ENCODE measurements at regions not wholly inside any gene's neighbourhood (a gene's known extent, or its start where the extent isn't known, plus 50 kb on each side); places are given as distances from the start of the nearest gene placed in this dataset.

GRCh38 chr1:72804541-72804940, 522.2 kb upstream of the NEGR1 start:
- no peaks in the 10 kb centered on the region for H3K27me3 Mint-ChIP-seq (ENCODE audit: low read depth in 3 of 3)
- no peaks in the 10 kb centered on the region for H3K36me3 Mint-ChIP-seq
- Histone ChIP-seq H3K36me3 (replicated peaks in 1 of 2; ENCODE audit: control insufficient read depth in 1 of 2, insufficient read depth in 2 of 2, low read length in 2 of 2) (no peaks in the 10 kb centered on the region), H3K4me1 (ENCODE audit: control insufficient read depth in 1 of 2, insufficient read depth in 2 of 2, low read length in 2 of 2) (no peaks in the 10 kb centered on the region), H3K9me3 (replicated peaks in 1 of 2; ENCODE audit: control insufficient read depth in 1 of 2, insufficient read depth in 1 of 2, low read length in 2 of 2) (peaks cover 11 to 15% of the 10 kb centered on the region in 2 donors), H4K20me1 (ENCODE audit: insufficient read depth, low read length) (no peaks in the 10 kb centered on the region), H2AFZ (ENCODE audit: insufficient read depth, low read depth, low read length, poor library complexity, severe bottlenecking) (no peak overlapping the region), H3K9ac (ENCODE audit: insufficient read depth, low read length, poor library complexity, severe bottlenecking) (no peak overlapping the region), H3K27ac (ENCODE audit: low read depth in 1 of 2, low read length in 2 of 2) (no peak overlapping the region), H3K79me2 (ENCODE audit: insufficient read depth, low read length) (no peaks in the 10 kb centered on the region), H3K27me3 (ENCODE audit: control insufficient read depth in 2 of 2, insufficient read depth in 2 of 2, low read length in 2 of 2) (no peaks in the 10 kb centered on the region), H3K4me2 (replicated peaks; ENCODE audit: extremely low read depth, low read length, poor library complexity, severe bottlenecking) (no peak overlapping the region), H3K4me3 (replicated peaks in 1 of 3; ENCODE audit: low read depth in 2 of 3, low read length in 3 of 3) (no peak overlapping the region)
- H3K9me3 Mint-ChIP-seq: peaks cover 2 to 16% (median 5%) of the 10 kb centered on the region in 7 donors
- intact Hi-C loops (cut with micrococcal nuclease): no loop called here
- H3K4me1 Mint-ChIP-seq: no peaks in the 10 kb centered on the region
- no peak overlapping the region for H3K27ac Mint-ChIP-seq
- H3K4me3 Mint-ChIP-seq: no peak overlapping the region
- DNase-seq: no peak
- no peak for TF ChIP-seq CTCF (IDR thresholded peaks at IDR 0.05)

GRCh38 chr1:72781038-72781437, 498.7 kb upstream of the NEGR1 start:
- no peak for TF ChIP-seq CTCF (IDR thresholded peaks at IDR 0.05)
- H3K4me1 Mint-ChIP-seq: no peaks in the 10 kb centered on the region
- Histone ChIP-seq H3K36me3 (replicated peaks in 1 of 2; ENCODE audit: control insufficient read depth in 1 of 2, insufficient read depth in 2 of 2, low read length in 2 of 2) (no peaks in the 10 kb centered on the region), H3K27ac (ENCODE audit: low read depth in 1 of 2, low read length in 2 of 2) (no peak overlapping the region), H3K4me3 (replicated peaks in 1 of 3; ENCODE audit: low read depth in 2 of 3, low read length in 3 of 3) (no peak overlapping the region), H3K79me2 (ENCODE audit: insufficient read depth, low read length) (no peaks in the 10 kb centered on the region), H3K4me2 (replicated peaks; ENCODE audit: extremely low read depth, low read length, poor library complexity, severe bottlenecking) (no peak overlapping the region), H3K27me3 (ENCODE audit: control insufficient read depth in 2 of 2, insufficient read depth in 2 of 2, low read length in 2 of 2) (no peaks in the 10 kb centered on the region), H4K20me1 (ENCODE audit: insufficient read depth, low read length) (no peaks in the 10 kb centered on the region), H2AFZ (ENCODE audit: insufficient read depth, low read depth, low read length, poor library complexity, severe bottlenecking) (no peak overlapping the region), H3K9ac (ENCODE audit: insufficient read depth, low read length, poor library complexity, severe bottlenecking) (no peak overlapping the region), H3K9me3 (replicated peaks in 1 of 2; ENCODE audit: control insufficient read depth in 1 of 2, insufficient read depth in 1 of 2, low read length in 2 of 2) (no peaks in the 10 kb centered on the region), H3K4me1 (ENCODE audit: control insufficient read depth in 1 of 2, insufficient read depth in 2 of 2, low read length in 2 of 2) (no peaks in the 10 kb centered on the region)
- H3K27ac Mint-ChIP-seq: no peak overlapping the region
- 86% methylated on average over 1 of the region's 1 CpG for WGBS (ENCODE audit: insufficient coverage)
- no peaks in the 10 kb centered on the region for H3K36me3 Mint-ChIP-seq
- H3K4me3 Mint-ChIP-seq: no peak overlapping the region
- peaks cover 0 to 8% (median 3%) of the 10 kb centered on the region in 7 donors for H3K9me3 Mint-ChIP-seq
- DNase-seq: no peak
- H3K27me3 Mint-ChIP-seq (ENCODE audit: low read depth in 3 of 3): peaks cover 0 to 2% (median 0%) of the 10 kb centered on the region in 3 donors
- intact Hi-C loops (cut with micrococcal nuclease): no loop called here
